DMS53 (cell line): ENCODE measurements at regions not wholly inside any gene's neighbourhood (a gene's known extent, or its start where the extent isn't known, plus 50 kb on each side); places are given as distances from the start of the nearest gene placed in this dataset.
A peak's percentile ranks its signal among the peaks of the same experiment; 100 is the strongest.
"Not testable (repeated sequence)": the region's sequence is repeated elsewhere in the genome, so short reads cannot be mapped to it uniquely, and the experiment has no call there.

Experiments
- DNase-seq: peaks from one replicate; lab custom pipeline; 2025; lab: John Stamatoyannopoulos, UW

DNA sequence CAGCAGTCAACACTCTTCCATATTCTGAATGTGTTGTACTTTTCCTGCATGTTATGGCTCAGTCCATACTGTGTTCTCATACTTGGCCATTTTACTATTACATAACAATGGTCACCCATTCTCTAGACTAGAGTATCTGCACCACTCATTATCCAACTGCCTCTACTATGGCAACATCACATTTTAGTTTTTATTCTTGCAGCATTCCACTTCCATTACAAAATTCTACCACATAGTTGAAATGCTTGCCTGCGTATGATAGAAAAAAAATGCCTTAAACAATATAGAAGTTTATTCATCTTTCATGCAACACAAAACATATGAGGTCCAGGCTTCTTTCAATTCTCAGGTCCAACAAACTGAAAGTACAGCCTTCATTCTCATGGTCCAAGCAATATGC lies 128.0 kb downstream of the TENT5A start:
- DNase-seq: no peak

DNA sequence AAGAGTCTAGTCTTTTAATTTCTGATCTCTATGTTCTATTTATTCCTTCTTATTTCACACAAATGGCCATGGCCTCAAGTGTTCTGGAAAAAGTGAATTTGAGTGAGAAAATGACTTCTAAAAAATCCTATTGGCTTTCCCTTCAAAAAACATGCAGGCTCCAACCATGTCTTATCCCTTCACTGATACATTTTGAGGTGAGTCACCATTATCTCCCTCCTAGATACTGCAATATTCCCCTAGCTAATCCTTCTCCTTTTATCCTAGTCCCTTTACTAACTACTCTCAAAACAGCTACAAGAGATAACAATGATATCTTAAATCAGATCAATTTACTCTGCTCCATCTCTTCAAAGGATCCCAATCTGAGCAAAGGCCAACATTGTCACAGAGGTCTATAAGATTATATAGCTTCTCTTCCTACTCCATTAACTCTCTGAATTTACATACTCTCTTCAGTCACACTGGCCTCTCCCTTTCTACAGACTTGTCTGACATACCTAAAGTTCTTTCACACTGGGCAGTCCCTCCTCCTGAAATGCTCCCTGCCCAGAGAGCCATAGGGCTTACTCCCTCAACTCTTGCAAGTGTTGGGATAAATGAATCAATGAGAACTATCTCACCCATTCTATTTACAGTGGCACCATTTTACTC lies 129.2 kb downstream of the TENT5A start:
- no peak for DNase-seq

DNA sequence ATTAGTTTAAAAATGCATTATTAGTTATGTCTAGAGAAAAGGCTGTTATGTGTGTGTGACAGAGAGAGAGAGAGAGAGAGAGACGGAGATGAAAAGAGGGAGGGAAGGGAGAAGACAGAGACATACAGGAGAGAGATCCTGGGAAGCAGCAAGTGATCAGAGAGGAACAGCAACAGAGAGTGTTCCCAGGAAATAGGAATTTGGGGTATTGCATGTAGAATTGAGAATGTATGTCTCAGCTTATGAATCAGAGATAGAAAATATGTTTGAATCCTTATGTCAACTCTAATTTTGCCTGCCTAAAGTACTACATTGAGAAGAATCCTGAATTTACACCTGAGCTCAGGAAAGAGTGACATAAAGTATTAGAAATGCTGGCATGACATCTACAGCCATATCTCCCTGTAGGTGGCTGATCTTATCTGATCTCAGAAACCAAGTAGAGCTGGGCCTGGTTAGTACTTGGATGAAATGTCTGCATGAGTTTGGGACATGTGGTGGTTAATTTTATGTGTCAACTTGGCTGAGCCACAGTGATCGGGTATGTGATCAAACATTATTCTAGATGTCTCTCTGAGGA lies 130.6 kb downstream of the TENT5A start:
- DNase-seq: no peak

DNA sequence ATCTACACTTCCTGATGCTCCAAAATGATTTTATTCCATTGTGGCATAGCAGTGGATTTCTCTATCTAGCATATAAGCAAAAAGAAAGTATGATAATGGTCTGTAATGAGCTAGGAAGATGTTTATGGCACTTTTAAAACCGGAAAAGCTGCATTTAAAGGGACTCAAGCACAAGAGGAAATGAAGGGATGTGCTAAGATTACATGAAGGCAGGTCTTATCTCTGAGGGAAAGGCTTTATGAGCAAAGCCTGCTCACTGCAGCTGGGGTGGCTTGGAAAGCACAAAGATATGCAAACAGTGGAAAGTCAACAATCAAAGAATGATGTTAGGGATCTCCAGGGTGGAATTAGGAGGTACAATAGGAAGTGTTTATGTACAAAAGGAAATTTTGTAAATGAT lies 138.2 kb downstream of the TENT5A start:
- peak; percentile 83 for DNase-seq

DNA sequence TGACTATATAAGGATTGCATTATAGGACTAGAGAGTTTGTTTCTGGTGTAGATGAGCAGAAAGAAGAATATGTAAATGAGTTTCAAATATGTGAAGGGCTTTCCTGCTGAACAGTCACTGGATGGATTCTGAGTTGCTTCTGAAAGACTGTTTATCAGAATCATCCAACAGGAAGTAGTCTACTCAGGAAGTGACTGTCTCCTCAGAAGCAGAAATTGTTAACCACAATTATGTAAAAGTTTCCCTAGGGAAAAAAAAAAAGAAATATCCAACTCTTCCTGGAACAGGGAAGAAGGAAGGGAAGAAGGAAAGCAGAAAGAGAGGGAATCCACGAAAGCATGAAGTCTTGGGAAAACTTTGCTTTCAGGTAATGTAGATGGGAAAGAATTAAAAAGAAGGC lies 138.9 kb downstream of the TENT5A start:
- peak; percentile 32 for DNase-seq

DNA sequence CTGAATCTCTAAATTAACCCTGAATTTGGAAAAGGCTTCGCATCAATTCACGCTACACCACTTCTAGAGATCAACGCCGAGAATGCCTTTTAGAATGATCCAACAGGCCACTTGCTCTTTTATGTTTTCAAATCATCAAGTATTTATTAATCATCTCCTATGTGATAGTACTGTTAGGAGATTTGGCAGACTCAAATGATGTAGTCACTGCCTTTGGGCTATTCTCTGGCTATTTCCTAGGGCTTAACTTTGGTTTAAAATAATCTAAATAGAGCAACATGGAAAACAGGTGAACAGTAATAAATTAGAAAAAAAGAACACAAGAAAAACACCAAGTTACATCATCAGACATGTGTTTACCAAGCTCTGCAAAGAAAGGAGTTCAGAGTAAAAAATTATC lies 140.3 kb downstream of the TENT5A start:
- no peak for DNase-seq

DNA sequence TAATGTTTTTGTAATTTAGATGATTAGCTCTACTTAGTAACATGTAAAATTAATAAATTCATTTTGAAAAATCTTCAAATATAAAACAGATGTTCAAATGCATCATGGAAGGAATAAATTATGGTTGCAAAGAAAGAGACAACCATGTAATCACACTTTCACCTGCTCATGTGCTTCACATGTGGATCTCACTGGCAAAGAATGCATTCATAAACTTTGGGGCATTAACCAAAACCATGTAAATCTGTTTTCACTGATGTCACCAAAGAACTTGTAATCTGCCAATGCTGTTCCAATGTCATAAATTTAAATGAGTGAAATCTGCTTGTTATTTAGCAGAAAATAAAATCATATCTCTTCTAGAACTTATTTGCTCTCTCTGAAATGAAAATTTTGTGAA lies 142.7 kb downstream of the TENT5A start:
- DNase-seq: no peak

DNA sequence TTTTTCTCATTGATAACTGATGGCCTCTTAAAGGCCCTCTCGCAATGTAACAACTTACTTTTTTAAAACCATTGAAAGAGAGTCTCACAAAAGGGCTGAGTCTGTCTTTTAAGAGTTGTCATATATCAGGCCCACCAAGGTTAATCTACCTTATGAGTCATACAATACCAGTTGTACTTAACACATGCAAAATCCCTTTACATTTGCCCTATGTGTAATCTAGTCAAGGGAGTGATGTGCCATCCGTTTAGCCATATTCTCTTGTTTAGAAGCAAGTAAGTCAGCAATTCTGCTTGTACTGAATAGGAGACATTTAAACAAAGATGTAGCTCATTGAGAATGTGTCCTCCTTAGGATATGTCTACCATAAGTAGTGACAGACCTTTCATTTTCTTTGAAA lies 143.7 kb downstream of the TENT5A start:
- peak; percentile 16 for DNase-seq

DNA sequence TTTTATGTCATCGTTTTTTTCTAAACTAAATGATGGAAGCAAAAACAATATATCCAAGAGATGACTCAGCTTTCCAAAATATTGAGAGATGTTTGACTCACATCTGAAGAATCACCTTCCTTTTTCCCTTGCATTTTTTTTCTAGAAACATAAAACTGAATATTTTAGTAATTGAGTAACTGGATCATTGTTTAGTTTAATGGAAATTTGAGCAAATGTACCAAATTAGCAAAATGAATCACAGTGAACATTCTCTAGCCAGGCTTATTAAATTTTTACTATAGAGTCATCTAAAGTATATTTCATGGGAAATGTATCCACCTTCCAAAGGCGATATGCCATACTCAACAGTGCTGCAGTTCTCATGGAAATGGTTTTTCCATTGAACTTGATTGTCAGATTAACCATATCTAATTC lies 145.5 kb downstream of the TENT5A start:
- no peak for DNase-seq

DNA sequence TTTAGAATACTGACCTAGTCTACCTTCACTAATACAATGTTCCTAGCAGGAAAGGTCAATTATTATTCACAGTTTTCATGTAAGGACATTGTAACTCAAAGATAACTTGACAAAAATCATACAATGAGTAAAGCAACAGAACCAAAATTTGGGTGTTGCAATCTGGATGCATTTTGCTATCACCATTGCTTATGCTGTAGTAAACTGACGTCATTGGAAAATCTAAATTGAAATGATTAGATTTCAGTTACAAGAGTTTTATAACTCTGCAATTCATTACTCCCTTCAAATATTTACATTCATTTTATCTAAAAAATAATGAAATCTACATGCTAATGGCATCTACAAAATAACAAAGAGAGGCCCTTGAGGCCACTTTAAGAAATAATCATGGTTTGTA lies 147.0 kb downstream of the TENT5A start:
- no peak for DNase-seq

DNA sequence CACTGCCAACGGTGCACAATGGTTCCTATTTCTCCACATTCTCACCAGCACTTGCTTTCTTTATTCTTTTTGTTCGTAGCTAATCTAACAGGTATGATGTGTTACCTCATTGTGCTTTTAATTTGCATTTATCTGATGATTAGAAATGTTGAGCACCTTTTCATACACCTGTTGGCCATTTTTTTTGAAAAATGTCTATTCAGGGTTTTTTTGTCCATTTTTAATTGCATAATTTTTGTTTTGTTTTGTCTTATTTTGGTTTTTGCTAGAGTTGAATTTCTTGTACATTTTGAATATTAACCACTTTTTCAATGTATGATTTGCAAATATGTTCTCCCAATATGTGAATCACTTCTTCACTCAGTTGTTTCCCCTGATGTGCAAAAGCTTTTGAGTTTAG lies 150.6 kb downstream of the TENT5A start:
- no peak for DNase-seq

DNA sequence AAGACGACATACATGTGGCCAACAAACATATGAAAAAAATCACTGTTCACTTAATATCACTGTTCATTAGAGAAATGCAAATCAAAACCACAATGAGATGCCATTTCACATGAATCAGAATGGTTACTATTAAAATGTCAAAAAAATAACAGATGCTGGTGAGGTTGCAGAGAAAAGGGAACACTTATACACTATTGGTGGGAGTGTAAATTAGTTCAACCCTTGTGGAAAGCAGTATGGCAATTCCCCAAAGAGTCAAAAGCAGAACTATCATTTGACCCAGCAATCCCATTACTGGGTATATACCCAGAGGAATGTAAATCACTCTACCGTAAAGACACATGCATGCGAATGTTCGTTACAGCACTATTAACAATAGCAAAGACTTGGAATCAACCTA lies 152.0 kb downstream of the TENT5A start:
- not testable (repeated sequence) for DNase-seq

DNA sequence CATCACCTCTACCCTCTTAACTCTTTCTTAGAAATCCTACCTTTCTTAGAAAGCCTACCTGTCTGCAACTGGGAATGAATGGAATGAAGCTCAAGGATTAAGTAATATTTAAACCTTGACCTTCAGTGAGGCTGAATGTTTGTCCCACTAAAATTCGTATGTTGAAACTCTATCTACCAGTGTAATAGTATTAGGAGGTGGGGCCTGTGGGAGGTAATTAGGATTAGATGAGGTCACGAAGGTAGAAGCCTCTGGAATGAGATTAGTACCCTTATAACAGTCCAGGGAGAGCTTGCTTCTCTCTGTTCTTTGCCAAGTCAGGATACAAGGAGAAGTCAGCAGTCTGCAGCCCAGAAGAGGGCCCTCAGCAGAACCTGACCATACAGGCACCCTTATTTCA lies 158.0 kb downstream of the TENT5A start:
- DNase-seq: no peak

DNA sequence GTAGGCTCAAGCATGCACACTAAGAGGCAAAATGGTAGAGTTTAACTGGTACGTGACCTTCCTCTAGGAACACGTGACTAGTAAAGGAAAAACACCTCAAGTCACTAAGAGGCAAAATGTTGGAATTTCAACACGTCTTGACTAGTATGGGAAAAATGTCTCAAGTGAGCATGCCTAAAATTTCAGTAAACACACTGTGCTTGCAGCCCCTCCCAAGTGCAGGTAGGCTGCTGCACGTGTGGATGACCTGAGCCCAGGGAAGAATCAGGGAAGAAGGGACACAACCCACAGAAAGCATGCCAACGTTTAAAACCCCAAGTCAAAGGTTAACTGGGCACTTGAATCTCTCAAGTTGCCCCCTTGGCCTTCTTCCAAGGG lies 162.2 kb downstream of the TENT5A start:
- no peak for DNase-seq

DNA sequence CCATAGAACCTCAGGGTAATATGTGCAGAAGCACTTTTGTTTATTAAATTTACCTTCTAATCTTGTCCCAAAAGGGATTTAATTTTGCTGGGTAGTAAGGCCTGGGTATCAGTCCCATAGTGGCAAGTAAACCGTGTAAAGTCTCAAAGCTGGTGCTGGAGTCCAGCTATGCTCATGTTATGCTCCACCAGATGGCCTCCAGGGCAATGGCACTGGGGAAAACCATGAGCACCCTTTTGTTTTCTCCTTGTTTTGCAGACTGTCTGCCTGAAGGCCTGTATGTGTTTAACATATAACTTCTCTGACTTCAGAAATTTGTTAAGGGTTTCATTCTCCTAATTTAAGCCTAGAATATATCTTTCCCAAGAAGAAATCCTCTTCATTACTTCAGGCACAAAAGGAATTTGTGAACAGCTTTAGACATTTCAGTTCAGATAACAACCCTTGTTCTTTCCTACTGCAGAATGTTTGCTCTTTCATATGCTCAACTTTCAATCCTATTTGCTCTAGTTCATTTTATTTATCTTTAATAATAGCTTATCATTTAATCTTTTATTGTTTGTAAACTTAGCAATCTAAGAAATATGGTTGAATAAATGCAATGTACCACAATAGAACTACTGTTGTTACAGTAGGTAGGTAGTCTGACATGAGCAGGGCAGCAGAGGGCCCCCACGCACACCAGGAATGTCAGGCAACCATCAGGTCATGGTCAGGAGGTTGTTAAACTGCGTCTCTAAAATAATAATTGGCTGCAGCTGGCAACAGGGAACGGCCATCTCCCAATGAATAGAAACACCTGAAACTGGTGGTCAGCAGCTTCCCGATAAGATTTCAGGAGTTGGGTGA lies 162.8 kb downstream of the TENT5A start:
- peak; percentile 23 for DNase-seq

DNA sequence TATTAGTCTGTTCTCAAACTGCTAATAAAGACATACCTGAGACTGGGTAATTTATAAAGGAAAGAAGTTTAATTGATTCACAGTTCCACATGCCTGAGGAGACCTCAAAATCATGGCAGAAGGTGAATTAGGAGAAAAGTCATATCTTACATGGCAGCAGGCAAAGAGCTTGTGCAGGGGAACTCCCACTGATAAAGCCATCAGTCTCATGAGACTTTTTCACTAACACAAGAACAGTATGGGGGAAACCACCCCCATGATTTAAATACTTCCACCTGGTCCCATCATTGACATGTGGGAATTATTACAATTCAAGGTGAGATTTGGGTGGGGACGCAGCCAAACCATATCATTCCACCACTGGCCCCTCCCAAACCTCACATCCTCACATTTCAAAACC lies 166.8 kb downstream of the TENT5A start:
- not testable (repeated sequence) for DNase-seq

DNA sequence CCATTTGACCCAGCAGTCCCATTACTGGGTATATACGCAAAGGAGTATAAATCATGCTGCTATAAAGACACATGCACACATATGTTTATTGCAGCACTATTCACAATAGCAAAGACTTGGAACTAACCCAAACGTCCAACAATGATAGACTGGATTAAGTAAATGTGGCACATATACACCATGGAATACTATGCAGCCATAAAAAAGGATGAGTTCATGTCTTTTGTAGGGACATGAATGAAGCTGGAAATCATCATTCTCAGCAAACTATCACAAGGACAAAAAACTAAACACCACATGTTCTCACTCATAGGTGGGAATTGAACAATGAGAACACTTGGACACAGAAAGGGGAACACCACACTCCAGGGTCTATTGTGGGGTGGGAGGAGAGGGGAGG lies 168.3 kb downstream of the TENT5A start:
- not testable (repeated sequence) for DNase-seq

DNA sequence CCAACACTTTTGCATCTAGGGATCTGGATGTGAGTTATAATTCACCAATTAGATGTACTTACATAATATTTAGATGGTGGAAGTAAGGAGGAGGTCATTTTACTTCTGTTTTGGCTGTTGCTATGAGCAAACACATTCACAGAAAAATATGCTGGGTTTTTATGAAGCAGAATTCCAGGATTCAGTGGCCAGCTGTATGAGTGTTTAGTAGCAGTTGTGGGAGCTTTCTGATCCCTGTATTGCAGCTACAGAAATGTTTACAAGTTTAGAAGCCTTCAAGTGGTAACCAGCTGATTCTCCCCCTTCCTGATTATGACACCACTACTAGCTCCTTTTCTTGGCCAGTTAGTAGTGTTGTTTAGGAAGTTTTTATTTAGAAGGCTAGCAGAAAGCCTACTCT lies 177.0 kb downstream of the TENT5A start:
- DNase-seq: no peak

DNA sequence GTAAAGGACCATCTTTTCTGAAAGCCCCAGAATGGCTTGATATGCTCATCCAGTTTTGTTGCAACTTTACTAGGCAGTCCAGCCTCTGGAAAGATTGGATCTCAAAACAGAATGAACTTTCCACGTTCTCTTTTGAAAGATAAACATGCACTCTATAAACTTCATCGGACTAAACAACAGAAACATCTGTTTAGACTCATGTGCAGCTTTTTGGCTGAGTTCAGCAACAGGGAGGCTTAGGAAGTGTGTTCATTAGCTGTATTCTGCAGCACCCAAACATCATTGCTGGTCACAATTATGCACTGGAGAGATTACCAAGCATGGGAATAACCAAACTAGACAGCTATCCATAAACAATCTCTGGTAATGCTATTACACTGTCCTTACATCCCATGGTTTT lies 180.5 kb downstream of the TENT5A start:
- no peak for DNase-seq

DNA sequence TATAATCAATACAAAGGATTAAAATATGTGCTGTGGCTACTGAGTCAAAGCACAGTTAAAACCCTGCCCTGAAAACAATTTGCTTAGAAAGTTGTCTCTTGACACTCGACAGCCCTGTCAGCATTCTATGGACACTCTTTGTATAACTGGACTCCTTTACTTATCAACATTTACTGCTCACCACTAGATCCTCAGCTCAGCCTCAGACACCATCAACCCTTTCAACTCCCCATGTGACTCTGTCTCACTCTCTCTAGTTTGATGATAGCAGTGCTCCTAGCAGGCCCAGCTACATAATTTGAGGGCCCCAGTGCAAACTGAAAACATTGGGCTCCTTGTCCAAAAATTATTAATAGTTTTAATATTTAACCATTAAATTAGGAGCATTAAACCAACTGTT lies 181.8 kb downstream of the TENT5A start:
- no peak for DNase-seq

DNA sequence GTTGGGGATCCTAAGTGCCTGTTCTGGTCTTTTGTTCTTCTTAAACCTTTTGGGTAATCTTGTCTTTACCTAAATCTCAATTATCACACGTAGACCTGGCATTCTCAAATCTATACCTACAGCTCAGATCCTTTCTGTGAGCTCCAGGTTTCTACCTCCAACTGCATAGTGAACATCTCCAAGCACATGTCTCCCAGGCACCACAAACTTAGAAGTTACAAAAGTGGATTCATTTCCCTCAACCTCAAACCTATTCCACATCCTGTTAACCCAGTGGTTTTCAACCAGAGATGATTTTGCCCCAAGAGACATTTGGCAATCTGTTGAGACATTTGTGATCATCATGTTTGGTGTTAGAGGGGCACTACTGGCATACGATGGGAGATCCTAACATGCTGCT lies 183.5 kb downstream of the TENT5A start:
- no peak for DNase-seq

DNA sequence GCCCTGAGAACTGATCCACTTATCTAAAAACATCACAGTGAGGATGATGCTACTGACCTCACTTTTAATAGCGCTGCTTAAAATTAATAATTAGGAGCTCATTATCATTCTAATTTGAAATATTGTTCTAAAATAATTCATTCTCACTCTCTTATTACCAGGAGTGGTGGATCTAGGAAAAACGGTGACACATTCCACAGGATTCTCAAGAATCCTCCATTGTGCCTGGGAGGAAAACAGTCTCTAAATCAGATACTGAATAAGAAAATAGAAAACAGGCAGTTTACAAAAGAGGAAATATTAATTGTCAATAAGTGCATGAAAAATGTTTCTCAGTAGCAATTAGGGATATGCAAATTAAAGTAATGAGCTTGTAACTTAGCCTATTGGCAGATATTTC lies 187.4 kb downstream of the TENT5A start:
- no peak for DNase-seq

DNA sequence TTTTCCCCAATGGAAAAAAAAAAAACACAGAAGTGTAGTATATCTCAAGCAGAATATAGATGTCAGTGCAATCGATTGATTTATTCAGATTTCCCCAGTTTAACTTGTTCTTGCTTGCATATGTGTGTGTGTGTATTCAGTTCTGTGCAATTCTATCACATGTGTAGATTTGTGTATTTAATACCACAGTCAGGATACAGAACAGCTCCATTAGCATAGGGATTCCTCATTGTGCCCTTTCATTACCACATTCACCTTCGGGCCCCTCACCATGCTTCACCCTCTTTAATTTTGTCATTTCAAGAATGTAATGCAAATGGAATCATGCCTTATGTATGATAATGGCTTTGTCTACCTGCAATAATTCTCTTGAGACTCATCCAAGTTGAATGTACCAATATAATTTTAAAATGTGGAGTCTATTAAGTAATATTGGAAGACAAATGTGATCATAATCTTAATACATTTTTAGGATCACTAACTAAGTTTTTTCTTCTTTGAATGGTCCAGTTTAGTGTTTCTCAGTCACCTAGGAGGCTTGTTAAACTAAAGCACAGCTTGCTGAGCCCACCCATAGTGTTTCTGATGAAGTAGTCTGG lies 187.9 kb downstream of the TENT5A start:
- no peak for DNase-seq
